Pulmonary artery endothelial cell (primary cell): ENCODE measurements at regions not wholly inside any gene's neighbourhood (a gene's known extent, or its start where the extent isn't known, plus 50 kb on each side); places are given as distances from the start of the nearest gene placed in this dataset.

Source experiments
- DNase-seq: peaks from one replicate; pipeline ENCODE4 v3.0.0-alpha.2; 2011; ENCODE audit warnings: low read depth, low spot score

GRCh38 chr4:185924458-185925044 lies 112.6 kb upstream of the SORBS2 start:
- no peak for DNase-seq

GRCh38 chr4:185925910-185926360 lies 113.9 kb upstream of the SORBS2 start:
- DNase-seq: no peak

GRCh38 chr4:185931375-185931774 lies 119.4 kb upstream of the SORBS2 start:
- no peak for DNase-seq

GRCh38 chr4:185931986-185932385 lies 120.0 kb upstream of the SORBS2 start:
- DNase-seq: no peak

- no peak for DNase-seq
These were observed 120.5 kb upstream of the SORBS2 start for GRCh38 chr4:185932491-185932890.

GRCh38 chr4:185933078-185933581 lies 121.1 kb upstream of the SORBS2 start:
- no peak for DNase-seq

- no peak for DNase-seq
These were observed 124.8 kb upstream of the SORBS2 start for GRCh38 chr4:185936650-185937376.

GRCh38 chr4:185938654-185939053 lies 126.7 kb upstream of the SORBS2 start:
- DNase-seq: no peak

GRCh38 chr4:185941461-185941860 lies 127.5 kb upstream of the TLR3 start:
- DNase-seq: no peak

GRCh38 chr4:185945252-185945651 lies 123.7 kb upstream of the TLR3 start:
- DNase-seq: no peak

GRCh38 chr4:185945906-185946305 lies 123.0 kb upstream of the TLR3 start:
- DNase-seq: no peak

GRCh38 chr4:185950891-185951290 lies 118.1 kb upstream of the TLR3 start:
- DNase-seq: no peak

GRCh38 chr4:185955151-185955770 lies 113.7 kb upstream of the TLR3 start:
- no peak for DNase-seq

GRCh38 chr4:185955826-185956543 lies 113.0 kb upstream of the TLR3 start:
- DNase-seq: no peak

GRCh38 chr4:185956544-185956940 lies 112.4 kb upstream of the TLR3 start:
- DNase-seq: no peak

- no peak for DNase-seq
These were observed 110.7 kb upstream of the TLR3 start for GRCh38 chr4:185958094-185958747.

GRCh38 chr4:185965426-185966384 lies 103.3 kb upstream of the TLR3 start:
- DNase-seq: peak; percentile 17

GRCh38 chr4:185966549-185966948 lies 102.4 kb upstream of the TLR3 start:
- DNase-seq: no peak

GRCh38 chr4:185966997-185967775 lies 101.8 kb upstream of the TLR3 start:
- DNase-seq: no peak
